ENCODE measurements at regions not wholly inside any gene's neighbourhood (a gene's known extent, or its start where the extent isn't known, plus 50 kb on each side); places are given as distances from the start of the nearest gene placed in this dataset.

DNA sequence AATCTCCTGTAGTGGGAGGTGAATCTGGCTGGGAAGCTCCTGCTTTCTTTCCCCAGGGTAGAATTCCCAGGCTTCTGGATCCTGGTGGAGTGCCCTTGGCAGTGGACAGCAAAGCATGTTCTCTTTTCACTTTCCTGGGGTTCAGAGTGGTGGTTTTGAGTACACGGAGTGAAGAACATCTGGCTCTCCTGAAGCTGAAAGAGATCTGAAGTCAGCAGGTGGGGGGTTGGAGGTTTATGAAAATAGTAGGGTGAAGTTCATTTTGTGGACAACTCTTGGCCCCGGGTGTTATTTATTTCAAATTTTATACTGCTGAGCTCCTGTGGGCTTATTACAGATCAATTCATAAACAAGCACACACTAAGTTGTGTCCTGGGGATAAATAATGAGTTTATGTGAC is 497.3 kb downstream of the KLF5 start:
- no peak overlapping the region for H3K4me3 Mint-ChIP-seq
- peaks cover 0 to 15% (median 4%) of the 10 kb centered on the region in 7 donors for H3K9me3 Mint-ChIP-seq
- no peak for DNase-seq
- H2AFZ ChIP-seq (ENCODE audit: insufficient read depth, low read depth, low read length, poor library complexity, severe bottlenecking), result no peak overlapping the region
- H4K20me1 ChIP-seq (ENCODE audit: insufficient read depth, low read length), result no peaks in the 10 kb centered on the region
- no peaks in the 10 kb centered on the region for H3K79me2 ChIP-seq (ENCODE audit: insufficient read depth, low read length)
- H3K27ac Mint-ChIP-seq, result no peak overlapping the region
- TF ChIP-seq, protein P1, sequence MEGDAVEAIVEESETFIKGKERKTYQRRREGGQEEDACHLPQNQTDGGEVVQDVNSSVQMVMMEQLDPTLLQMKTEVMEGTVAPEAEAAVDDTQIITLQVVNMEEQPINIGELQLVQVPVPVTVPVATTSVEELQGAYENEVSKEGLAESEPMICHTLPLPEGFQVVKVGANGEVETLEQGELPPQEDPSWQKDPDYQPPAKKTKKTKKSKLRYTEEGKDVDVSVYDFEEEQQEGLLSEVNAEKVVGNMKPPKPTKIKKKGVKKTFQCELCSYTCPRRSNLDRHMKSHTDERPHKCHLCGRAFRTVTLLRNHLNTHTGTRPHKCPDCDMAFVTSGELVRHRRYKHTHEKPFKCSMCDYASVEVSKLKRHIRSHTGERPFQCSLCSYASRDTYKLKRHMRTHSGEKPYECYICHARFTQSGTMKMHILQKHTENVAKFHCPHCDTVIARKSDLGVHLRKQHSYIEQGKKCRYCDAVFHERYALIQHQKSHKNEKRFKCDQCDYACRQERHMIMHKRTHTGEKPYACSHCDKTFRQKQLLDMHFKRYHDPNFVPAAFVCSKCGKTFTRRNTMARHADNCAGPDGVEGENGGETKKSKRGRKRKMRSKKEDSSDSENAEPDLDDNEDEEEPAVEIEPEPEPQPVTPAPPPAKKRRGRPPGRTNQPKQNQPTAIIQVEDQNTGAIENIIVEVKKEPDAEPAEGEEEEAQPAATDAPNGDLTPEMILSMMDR (IDR thresholded peaks at IDR 0.05), result no peak
- no peaks in the 10 kb centered on the region for H3K4me1 Mint-ChIP-seq
- H3K9me3 ChIP-seq (replicated peaks in 1 of 2; ENCODE audit: control insufficient read depth in 1 of 2, insufficient read depth in 1 of 2, low read length in 2 of 2), result peaks cover 2 to 7% of the 10 kb centered on the region in 2 donors
- H3K36me3 Mint-ChIP-seq, result no peaks in the 10 kb centered on the region
- H3K27me3 Mint-ChIP-seq (ENCODE audit: low read depth in 3 of 3), result no peaks in the 10 kb centered on the region
- 100% methylated on average over 1 of the region's 2 CpGs for WGBS (ENCODE audit: insufficient coverage)
- H3K9ac ChIP-seq (ENCODE audit: insufficient read depth, low read length, poor library complexity, severe bottlenecking), result no peak overlapping the region
- no peak overlapping the region for H3K27ac ChIP-seq (ENCODE audit: low read depth in 1 of 2, low read length in 2 of 2)
- H3K27me3 ChIP-seq (ENCODE audit: control insufficient read depth in 2 of 2, insufficient read depth in 2 of 2, low read length in 2 of 2), result no peaks in the 10 kb centered on the region
- H3K4me1 ChIP-seq (ENCODE audit: control insufficient read depth in 1 of 2, insufficient read depth in 2 of 2, low read length in 2 of 2), result no peaks in the 10 kb centered on the region
- H3K4me3 ChIP-seq (replicated peaks in 1 of 3; ENCODE audit: low read depth in 2 of 3, low read length in 3 of 3), result no peak overlapping the region
- H3K36me3 ChIP-seq (replicated peaks in 1 of 2; ENCODE audit: control insufficient read depth in 1 of 2, insufficient read depth in 2 of 2, low read length in 2 of 2), result no peaks in the 10 kb centered on the region
- intact Hi-C loops (cut with micrococcal nuclease), result no loop called here
- H3K4me2 ChIP-seq (replicated peaks; ENCODE audit: extremely low read depth, low read length, poor library complexity, severe bottlenecking), result no peak overlapping the region

DNA sequence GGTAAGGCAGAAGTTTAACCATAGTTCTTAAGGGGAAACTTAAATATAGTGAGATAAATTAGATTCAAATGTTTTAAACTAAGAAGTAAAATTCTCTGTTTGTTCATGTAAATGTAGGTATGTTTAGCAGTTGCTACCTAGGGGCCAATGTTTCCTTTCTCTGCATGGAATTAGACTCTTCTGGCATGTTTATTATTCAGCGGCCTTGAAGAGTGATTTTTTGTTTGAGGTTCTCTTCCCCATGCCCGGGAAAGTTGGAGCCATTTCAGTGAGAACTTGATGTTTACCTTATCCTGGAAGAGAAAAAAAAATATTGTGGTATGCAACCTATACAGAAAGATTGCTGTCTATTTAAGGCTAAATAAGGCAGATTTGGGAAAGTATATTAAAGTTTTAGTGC is 492.9 kb downstream of the KLF5 start:
- TF ChIP-seq, protein P1 (IDR thresholded peaks at IDR 0.05), result no peak
- intact Hi-C loops (cut with micrococcal nuclease), result no loop called here
- 100% methylated on average over 1 of the region's 2 CpGs for WGBS (ENCODE audit: insufficient coverage)
- H4K20me1 ChIP-seq (ENCODE audit: insufficient read depth, low read length), result no peaks in the 10 kb centered on the region
- H3K27me3 Mint-ChIP-seq (ENCODE audit: low read depth in 3 of 3), result no peaks in the 10 kb centered on the region
- H3K79me2 ChIP-seq (ENCODE audit: insufficient read depth, low read length), result no peaks in the 10 kb centered on the region
- H2AFZ ChIP-seq (ENCODE audit: insufficient read depth, low read depth, low read length, poor library complexity, severe bottlenecking), result no peak overlapping the region
- H3K4me3 Mint-ChIP-seq, result no peak overlapping the region
- no peaks in the 10 kb centered on the region for H3K36me3 Mint-ChIP-seq
- H3K4me1 Mint-ChIP-seq, result no peaks in the 10 kb centered on the region
- no peak overlapping the region for H3K4me3 ChIP-seq (replicated peaks in 1 of 3; ENCODE audit: low read depth in 2 of 3, low read length in 3 of 3)
- H3K4me2 ChIP-seq (replicated peaks; ENCODE audit: extremely low read depth, low read length, poor library complexity, severe bottlenecking), result no peak overlapping the region
- H3K4me1 ChIP-seq (ENCODE audit: control insufficient read depth in 1 of 2, insufficient read depth in 2 of 2, low read length in 2 of 2), result no peaks in the 10 kb centered on the region
- no peak overlapping the region for H3K9ac ChIP-seq (ENCODE audit: insufficient read depth, low read length, poor library complexity, severe bottlenecking)
- no peak overlapping the region for H3K27ac ChIP-seq (ENCODE audit: low read depth in 1 of 2, low read length in 2 of 2)
- DNase-seq, result no peak
- no peak overlapping the region for H3K27ac Mint-ChIP-seq
- no peaks in the 10 kb centered on the region for H3K27me3 ChIP-seq (ENCODE audit: control insufficient read depth in 2 of 2, insufficient read depth in 2 of 2, low read length in 2 of 2)
- H3K9me3 Mint-ChIP-seq, result peaks cover 0 to 23% (median 4%) of the 10 kb centered on the region in 7 donors
- H3K36me3 ChIP-seq (replicated peaks in 1 of 2; ENCODE audit: control insufficient read depth in 1 of 2, insufficient read depth in 2 of 2, low read length in 2 of 2), result no peaks in the 10 kb centered on the region
- H3K9me3 ChIP-seq (replicated peaks in 1 of 2; ENCODE audit: control insufficient read depth in 1 of 2, insufficient read depth in 1 of 2, low read length in 2 of 2), result peaks cover 4 to 5% of the 10 kb centered on the region in 2 donors

Measured in CD14-positive monocyte (primary cell).